ENCODE measurements at regions not wholly inside any gene's neighbourhood (a gene's known extent, or its start where the extent isn't known, plus 50 kb on each side); places are given as distances from the start of the nearest gene placed in this dataset.

DNA sequence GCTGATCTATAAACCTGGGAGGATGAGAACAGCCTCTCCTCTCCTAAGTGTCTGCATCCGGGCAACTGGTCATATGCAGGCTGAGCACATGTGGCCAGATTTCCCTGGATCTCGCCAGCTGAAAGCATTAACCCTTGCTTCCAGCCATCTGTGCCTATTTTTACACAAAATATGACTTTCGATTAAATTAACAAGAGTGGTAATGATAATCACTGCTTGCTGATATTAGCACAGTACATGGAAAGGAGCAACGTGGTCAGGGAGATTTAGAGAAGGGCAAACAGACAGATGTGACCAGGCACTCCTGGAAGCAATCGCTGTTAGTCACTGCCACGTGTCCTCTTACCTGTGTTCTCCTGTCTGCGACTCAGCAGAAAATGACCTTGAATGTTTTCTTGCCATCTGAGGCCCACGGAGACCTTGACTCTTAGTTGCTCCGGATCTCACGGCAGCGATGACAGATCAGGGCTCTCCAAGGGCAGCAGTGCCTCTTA, 59.5 kb upstream of the NPTX2 start:
- TF ChIP-seq, protein P1, sequence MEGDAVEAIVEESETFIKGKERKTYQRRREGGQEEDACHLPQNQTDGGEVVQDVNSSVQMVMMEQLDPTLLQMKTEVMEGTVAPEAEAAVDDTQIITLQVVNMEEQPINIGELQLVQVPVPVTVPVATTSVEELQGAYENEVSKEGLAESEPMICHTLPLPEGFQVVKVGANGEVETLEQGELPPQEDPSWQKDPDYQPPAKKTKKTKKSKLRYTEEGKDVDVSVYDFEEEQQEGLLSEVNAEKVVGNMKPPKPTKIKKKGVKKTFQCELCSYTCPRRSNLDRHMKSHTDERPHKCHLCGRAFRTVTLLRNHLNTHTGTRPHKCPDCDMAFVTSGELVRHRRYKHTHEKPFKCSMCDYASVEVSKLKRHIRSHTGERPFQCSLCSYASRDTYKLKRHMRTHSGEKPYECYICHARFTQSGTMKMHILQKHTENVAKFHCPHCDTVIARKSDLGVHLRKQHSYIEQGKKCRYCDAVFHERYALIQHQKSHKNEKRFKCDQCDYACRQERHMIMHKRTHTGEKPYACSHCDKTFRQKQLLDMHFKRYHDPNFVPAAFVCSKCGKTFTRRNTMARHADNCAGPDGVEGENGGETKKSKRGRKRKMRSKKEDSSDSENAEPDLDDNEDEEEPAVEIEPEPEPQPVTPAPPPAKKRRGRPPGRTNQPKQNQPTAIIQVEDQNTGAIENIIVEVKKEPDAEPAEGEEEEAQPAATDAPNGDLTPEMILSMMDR (IDR thresholded peaks at IDR 0.05): no peak
- no peak for TF ChIP-seq POLR2A (IDR thresholded peaks at IDR 0.05)

Measured in lower leg skin (tissue), 3 donors.